Activated T-cell treated with anti-CD3 and anti-CD28 coated beads, Interleukin-2, amount 50 U/mL, for 4 hours (primary cell): ENCODE measurements at regions not wholly inside any gene's neighbourhood (a gene's known extent, or its start where the extent isn't known, plus 50 kb on each side); places are given as distances from the start of the nearest gene placed in this dataset.
A peak's percentile ranks its signal among the peaks of the same experiment; 100 is the strongest.

Experiments
- ATAC-seq, 2 donors: fragments of 200-7000 bp; cut with Tn5 transposase; one replicate each; pipeline ENCODE4 v1.10.0; 2021
- DNase-seq: peaks from one replicate; pipeline ENCODE4 v3.0.0-alpha.2; 2020
- H3K27me3 Mint-ChIP-seq: one replicate; pipeline ENCODE4 v1.8.0; 2021; ENCODE audit warnings: low read depth, mixed read lengths
- H3K36me3 Mint-ChIP-seq: one replicate; pipeline ENCODE4 v1.8.0; 2022; ENCODE audit warnings: mixed read lengths; ENCODE audit not compliant: insufficient read depth
- H3K4me1 Mint-ChIP-seq: one replicate; pipeline ENCODE4 v1.8.0; 2021; ENCODE audit warnings: low read depth, mixed read lengths
- H3K4me3 Mint-ChIP-seq: one replicate; pipeline ENCODE4 v1.8.0; 2021; ENCODE audit warnings: mild to moderate bottlenecking, moderate library complexity, mixed read lengths
- H3K9me3 Mint-ChIP-seq: one replicate; pipeline ENCODE4 v1.8.0; 2021; ENCODE audit warnings: mixed read lengths

- no peaks in the 10 kb centered on the region for H3K36me3 Mint-ChIP-seq
- ATAC-seq = no peak
- peaks cover 4% of the 10 kb centered on the region for H3K27me3 Mint-ChIP-seq
- no peaks in the 10 kb centered on the region for H3K9me3 Mint-ChIP-seq
- no peaks in the 10 kb centered on the region for H3K4me1 Mint-ChIP-seq
- H3K4me3 Mint-ChIP-seq = no peak overlapping the region
- DNase-seq = no peak
Measured at GRCh38 chr5:155595791-155596190, 582.2 kb downstream of the KIF4B start.

- Mint-ChIP-seq H3K27me3 (peaks cover 4% of the 10 kb centered on the region), H3K9me3 (no peaks in the 10 kb centered on the region), H3K4me1 (no peaks in the 10 kb centered on the region)
Measured at GRCh38 chr5:155598552-155598951, 585.0 kb downstream of the KIF4B start.

GRCh38 chr5:155605920-155606319 is 592.4 kb downstream of the KIF4B start:
- Mint-ChIP-seq H3K4me3 (no peak overlapping the region), H3K4me1 (no peaks in the 10 kb centered on the region), H3K9me3 (no peaks in the 10 kb centered on the region), H3K36me3 (no peaks in the 10 kb centered on the region), H3K27me3 (peaks cover 5% of the 10 kb centered on the region)
- DNase-seq (no peak), ATAC-seq (no peak)

More at GRCh38 chr5:155598552-155598951, 585.0 kb downstream of the KIF4B start:
- H3K36me3 Mint-ChIP-seq = no peaks in the 10 kb centered on the region
- no peak for DNase-seq
- H3K4me3 Mint-ChIP-seq = no peak overlapping the region
- no peak for ATAC-seq

- DNase-seq (peak; percentile 25), ATAC-seq (no peak)
- Mint-ChIP-seq H3K4me1 (no peaks in the 10 kb centered on the region), H3K36me3 (no peaks in the 10 kb centered on the region), H3K27me3 (peaks cover 22% of the 10 kb centered on the region), H3K9me3 (no peaks in the 10 kb centered on the region), H3K4me3 (no peak overlapping the region)
Measured at GRCh38 chr5:155616779-155617392, 603.3 kb downstream of the KIF4B start.

- no peak overlapping the region for H3K4me3 Mint-ChIP-seq
Measured at GRCh38 chr5:155619688-155620087, 606.1 kb downstream of the KIF4B start.

GRCh38 chr5:155620821-155621410 is 607.4 kb downstream of the KIF4B start:
- Mint-ChIP-seq H3K9me3 (no peaks in the 10 kb centered on the region), H3K4me1 (no peaks in the 10 kb centered on the region), H3K36me3 (no peaks in the 10 kb centered on the region), H3K27me3 (peaks cover 31% of the 10 kb centered on the region), H3K4me3 (no peak overlapping the region)
- ATAC-seq (no peak), DNase-seq (no peak)

More at GRCh38 chr5:155619688-155620087, 606.1 kb downstream of the KIF4B start:
- ATAC-seq = no peak
- H3K36me3 Mint-ChIP-seq = no peaks in the 10 kb centered on the region
- no peaks in the 10 kb centered on the region for H3K9me3 Mint-ChIP-seq
- no peaks in the 10 kb centered on the region for H3K4me1 Mint-ChIP-seq
- no peak for DNase-seq
- peaks cover 24% of the 10 kb centered on the region for H3K27me3 Mint-ChIP-seq

- ATAC-seq (no peak), DNase-seq (no peak)
- H3K36me3 Mint-ChIP-seq = no peaks in the 10 kb centered on the region
- H3K27me3 Mint-ChIP-seq = peaks cover 32% of the 10 kb centered on the region
- H3K9me3 Mint-ChIP-seq = no peaks in the 10 kb centered on the region
- H3K4me3 Mint-ChIP-seq = no peak overlapping the region
- H3K4me1 Mint-ChIP-seq = no peaks in the 10 kb centered on the region
Measured at GRCh38 chr5:155624597-155625241, 611.2 kb downstream of the KIF4B start.

- DNase-seq = no peak
- no peak for ATAC-seq
- peaks cover 27% of the 10 kb centered on the region for H3K27me3 Mint-ChIP-seq
- H3K9me3 Mint-ChIP-seq = no peaks in the 10 kb centered on the region
- H3K4me1 Mint-ChIP-seq = no peaks in the 10 kb centered on the region
- H3K4me3 Mint-ChIP-seq = no peak overlapping the region
- no peaks in the 10 kb centered on the region for H3K36me3 Mint-ChIP-seq
Measured at GRCh38 chr5:155625315-155625714, 611.8 kb downstream of the KIF4B start.

- Mint-ChIP-seq H3K9me3 (no peaks in the 10 kb centered on the region), H3K36me3 (no peaks in the 10 kb centered on the region), H3K27me3 (peaks cover 24% of the 10 kb centered on the region), H3K4me3 (no peak overlapping the region), H3K4me1 (no peaks in the 10 kb centered on the region)
- no peak for DNase-seq
- ATAC-seq = no peak
Measured at GRCh38 chr5:155625897-155626543, 612.5 kb downstream of the KIF4B start.

GRCh38 chr5:155626592-155626991 is 613.0 kb downstream of the KIF4B start:
- peaks cover 21% of the 10 kb centered on the region for H3K27me3 Mint-ChIP-seq
- H3K4me1 Mint-ChIP-seq = no peaks in the 10 kb centered on the region
- DNase-seq (no peak), ATAC-seq (no peak)
- H3K9me3 Mint-ChIP-seq = no peaks in the 10 kb centered on the region
- no peak overlapping the region for H3K4me3 Mint-ChIP-seq
- H3K36me3 Mint-ChIP-seq = no peaks in the 10 kb centered on the region

- ATAC-seq = no peak
- H3K4me3 Mint-ChIP-seq = no peak overlapping the region
- no peaks in the 10 kb centered on the region for H3K4me1 Mint-ChIP-seq
- H3K27me3 Mint-ChIP-seq = peaks cover 19% of the 10 kb centered on the region
- DNase-seq = no peak
- H3K9me3 Mint-ChIP-seq = no peaks in the 10 kb centered on the region
- H3K36me3 Mint-ChIP-seq = no peaks in the 10 kb centered on the region
Measured at GRCh38 chr5:155628346-155628745, 614.8 kb downstream of the KIF4B start.

- H3K36me3 Mint-ChIP-seq = no peaks in the 10 kb centered on the region
- no peaks in the 10 kb centered on the region for H3K4me1 Mint-ChIP-seq
- no peak for ATAC-seq
- no peak for DNase-seq
- no peaks in the 10 kb centered on the region for H3K9me3 Mint-ChIP-seq
- H3K27me3 Mint-ChIP-seq = peaks cover 19% of the 10 kb centered on the region
- no peak overlapping the region for H3K4me3 Mint-ChIP-seq
Measured at GRCh38 chr5:155629597-155629996, 616.0 kb downstream of the KIF4B start.

GRCh38 chr5:155631116-155631515 is 617.6 kb downstream of the KIF4B start:
- Mint-ChIP-seq H3K36me3 (no peaks in the 10 kb centered on the region), H3K27me3 (peaks cover 10% of the 10 kb centered on the region), H3K4me3 (no peak overlapping the region), H3K9me3 (no peaks in the 10 kb centered on the region), H3K4me1 (no peaks in the 10 kb centered on the region)
- ATAC-seq (no peak), DNase-seq (no peak)

GRCh38 chr5:155633338-155633957 is 619.9 kb downstream of the KIF4B start:
- no peaks in the 10 kb centered on the region for H3K4me1 Mint-ChIP-seq
- peaks cover 5% of the 10 kb centered on the region for H3K27me3 Mint-ChIP-seq
- ATAC-seq (no peak), DNase-seq (no peak)
- no peaks in the 10 kb centered on the region for H3K9me3 Mint-ChIP-seq
- no peak overlapping the region for H3K4me3 Mint-ChIP-seq
- H3K36me3 Mint-ChIP-seq = no peaks in the 10 kb centered on the region
